GM23338 (cell line): ENCODE measurements at regions not wholly inside any gene's neighbourhood (a gene's known extent, or its start where the extent isn't known, plus 50 kb on each side); places are given as distances from the start of the nearest gene placed in this dataset.

Experiments used
- CREB1 ChIP-seq: fragments of 250-450 bp; sonication (Bioruptor Pico); IDR thresholded peaks from 2 replicates; pipeline ENCODE4 v1.5.0; 2020; ENCODE audit warnings: low read depth, mild to moderate bottlenecking, moderate library complexity
- CTCF ChIP-seq, 2 experiments: fragments of 200-600 bp in 1 of 2; sonication (generic) in 1 of 2; conservative IDR thresholded peaks; 2 replicates each; pipeline versions ENCODE4 v1.5.1 to v1.6.1; 2016 to 2017; ENCODE audit warnings: antibody characterized with exemption in 2 of 2, low read depth in 2 of 2, mild to moderate bottlenecking in 2 of 2, moderate library complexity in 1 of 2
- ETS1 ChIP-seq: IDR thresholded peaks from 2 replicates; pipeline ENCODE4 v1.6.1; 2016; ENCODE audit warnings: antibody characterized with exemption
- EZH2 ChIP-seq: fragments of 200-600 bp; sonication (generic); IDR thresholded peaks from one replicate; pipeline ENCODE4 v1.8.0; 2017; ENCODE audit warnings: antibody characterized with exemption, mild to moderate bottlenecking, low read depth; ENCODE audit not compliant: unreplicated experiment
- EZH2phosphoT487 ChIP-seq: fragments of 200-600 bp; sonication (generic); IDR thresholded peaks from one replicate; pipeline ENCODE4 v1.8.1; 2018; ENCODE audit warnings: antibody characterized with exemption; ENCODE audit not compliant: unreplicated experiment
- POLR2AphosphoS5 ChIP-seq: IDR thresholded peaks from 2 replicates; pipeline ENCODE4 v1.6.1; 2016; ENCODE audit warnings: antibody characterized with exemption, low read depth
- STAT1 ChIP-seq: IDR thresholded peaks from one replicate; pipeline ENCODE4 v1.6.1; 2016; ENCODE audit warnings: antibody characterized with exemption; ENCODE audit not compliant: unreplicated experiment
- ZNF114 ChIP-seq: fragments of 250-450 bp; sonication (Bioruptor Pico); IDR thresholded peaks from 2 replicates; pipeline ENCODE4 v1.5.0; 2020; ENCODE audit warnings: mild to moderate bottlenecking, moderate library complexity
- TF ChIP-seq, protein P1 (sequence below): IDR thresholded peaks from one replicate; pipeline ENCODE4 v1.6.1; 2018; ENCODE audit warnings: antibody characterized with exemption; ENCODE audit not compliant: unreplicated experiment

DNA sequence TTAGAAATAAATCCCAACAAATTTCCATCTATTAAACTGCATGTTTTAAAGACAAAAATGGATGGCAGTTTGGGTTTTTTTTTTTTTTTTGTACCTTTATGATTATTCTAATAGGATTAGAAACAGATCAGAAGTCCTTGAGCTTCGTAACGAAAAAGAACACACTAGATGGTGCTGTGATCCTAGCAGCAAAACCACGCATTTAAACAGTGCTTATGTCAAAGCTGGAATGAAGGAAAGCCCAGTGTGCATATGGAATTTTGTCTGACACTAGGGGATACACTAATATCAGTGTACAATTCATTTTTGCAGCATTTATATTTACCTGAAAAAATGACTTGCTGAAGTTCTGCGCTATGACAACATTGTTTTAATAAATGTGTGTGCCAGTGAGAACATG, 229.1 kb downstream of the VEGFC start:
- TF ChIP-seq CTCF (conservative IDR thresholded peaks at IDR 0.05; ENCODE audit: low read depth in 2 of 2): peak in 1 of 2 experiments; percentile 62; a peak in 2 of 4 replicates
- TF ChIP-seq POLR2AphosphoS5: no peak
- no peak for TF ChIP-seq EZH2
- no peak for TF ChIP-seq ETS1
- TF ChIP-seq CREB1 (CRISPR knock-in tag): no peak
- TF ChIP-seq, protein P1, sequence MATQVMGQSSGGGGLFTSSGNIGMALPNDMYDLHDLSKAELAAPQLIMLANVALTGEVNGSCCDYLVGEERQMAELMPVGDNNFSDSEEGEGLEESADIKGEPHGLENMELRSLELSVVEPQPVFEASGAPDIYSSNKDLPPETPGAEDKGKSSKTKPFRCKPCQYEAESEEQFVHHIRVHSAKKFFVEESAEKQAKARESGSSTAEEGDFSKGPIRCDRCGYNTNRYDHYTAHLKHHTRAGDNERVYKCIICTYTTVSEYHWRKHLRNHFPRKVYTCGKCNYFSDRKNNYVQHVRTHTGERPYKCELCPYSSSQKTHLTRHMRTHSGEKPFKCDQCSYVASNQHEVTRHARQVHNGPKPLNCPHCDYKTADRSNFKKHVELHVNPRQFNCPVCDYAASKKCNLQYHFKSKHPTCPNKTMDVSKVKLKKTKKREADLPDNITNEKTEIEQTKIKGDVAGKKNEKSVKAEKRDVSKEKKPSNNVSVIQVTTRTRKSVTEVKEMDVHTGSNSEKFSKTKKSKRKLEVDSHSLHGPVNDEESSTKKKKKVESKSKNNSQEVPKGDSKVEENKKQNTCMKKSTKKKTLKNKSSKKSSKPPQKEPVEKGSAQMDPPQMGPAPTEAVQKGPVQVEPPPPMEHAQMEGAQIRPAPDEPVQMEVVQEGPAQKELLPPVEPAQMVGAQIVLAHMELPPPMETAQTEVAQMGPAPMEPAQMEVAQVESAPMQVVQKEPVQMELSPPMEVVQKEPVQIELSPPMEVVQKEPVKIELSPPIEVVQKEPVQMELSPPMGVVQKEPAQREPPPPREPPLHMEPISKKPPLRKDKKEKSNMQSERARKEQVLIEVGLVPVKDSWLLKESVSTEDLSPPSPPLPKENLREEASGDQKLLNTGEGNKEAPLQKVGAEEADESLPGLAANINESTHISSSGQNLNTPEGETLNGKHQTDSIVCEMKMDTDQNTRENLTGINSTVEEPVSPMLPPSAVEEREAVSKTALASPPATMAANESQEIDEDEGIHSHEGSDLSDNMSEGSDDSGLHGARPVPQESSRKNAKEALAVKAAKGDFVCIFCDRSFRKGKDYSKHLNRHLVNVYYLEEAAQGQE: no peak
- no peak for TF ChIP-seq EZH2phosphoT487
- no peak for TF ChIP-seq ZNF114 (CRISPR knock-in tag)
- no peak for TF ChIP-seq STAT1
